GM19023 (cell line): ENCODE measurements at regions not wholly inside any gene's neighbourhood (a gene's known extent, or its start where the extent isn't known, plus 50 kb on each side); places are given as distances from the start of the nearest gene placed in this dataset.
"Not testable (repeated sequence)": the region's sequence is repeated elsewhere in the genome, so short reads cannot be mapped to it uniquely, and the experiment has no call there.

Source experiments
- ATAC-seq: cut with Tn5 transposase; IDR thresholded peaks from one replicate; pipeline ENCODE4 v1.9.1; 2021; ENCODE audit warnings: mild to moderate bottlenecking, moderate library complexity; ENCODE audit not compliant: unreplicated experiment

DNA sequence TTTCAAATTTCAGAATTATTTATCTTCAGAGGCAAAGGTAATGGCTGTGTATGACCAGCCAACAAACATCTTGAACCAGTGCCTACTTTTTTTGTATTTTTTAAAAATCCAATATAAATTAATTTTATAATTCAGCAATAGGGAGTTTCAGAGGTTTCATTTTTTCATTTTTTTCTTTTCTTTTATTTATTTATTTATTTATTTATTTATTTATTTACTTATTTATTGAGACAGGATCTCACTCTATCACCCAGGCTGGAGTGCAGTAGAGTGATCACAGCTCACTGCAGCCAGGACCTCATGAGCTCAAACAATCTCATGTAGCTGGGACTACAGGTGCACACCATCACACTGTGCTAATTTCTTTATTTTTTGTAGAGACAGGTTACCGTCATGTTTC, 250.5 kb downstream of the TMEM47 start:
- ATAC-seq: no peak

DNA sequence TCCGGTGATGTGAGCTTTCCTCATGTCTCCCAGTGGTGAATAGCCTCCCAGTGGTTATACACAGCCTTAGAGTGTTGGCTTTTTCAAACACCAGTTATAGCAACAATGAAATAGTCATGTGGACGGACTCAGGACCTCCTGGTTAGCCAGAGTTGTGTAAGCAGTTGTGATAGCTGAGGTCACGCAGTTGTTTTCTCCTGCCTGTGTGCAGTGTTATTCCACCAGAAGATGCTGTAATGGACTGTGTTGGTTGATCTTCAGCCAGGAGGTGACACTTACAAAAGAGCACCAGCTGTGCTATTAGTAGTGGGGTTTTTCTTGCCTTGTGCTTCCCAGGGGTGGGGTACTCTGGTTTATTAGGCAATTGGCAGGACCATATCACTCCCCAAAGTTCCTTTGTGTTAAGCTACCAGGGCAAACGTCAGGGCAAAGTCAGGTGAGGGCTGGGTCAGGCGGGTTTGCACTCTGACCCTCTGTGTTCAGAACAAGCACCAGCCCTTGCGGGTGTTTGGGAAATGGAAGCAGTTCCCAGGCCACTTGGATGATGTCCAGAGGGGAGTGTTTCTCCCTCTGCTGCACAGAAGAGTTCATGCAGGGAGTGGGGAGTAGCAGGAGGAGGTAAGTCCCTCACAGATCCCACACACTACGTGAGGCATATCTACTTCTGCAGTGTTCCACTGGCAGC, 252.6 kb downstream of the TMEM47 start:
- ATAC-seq: no peak

DNA sequence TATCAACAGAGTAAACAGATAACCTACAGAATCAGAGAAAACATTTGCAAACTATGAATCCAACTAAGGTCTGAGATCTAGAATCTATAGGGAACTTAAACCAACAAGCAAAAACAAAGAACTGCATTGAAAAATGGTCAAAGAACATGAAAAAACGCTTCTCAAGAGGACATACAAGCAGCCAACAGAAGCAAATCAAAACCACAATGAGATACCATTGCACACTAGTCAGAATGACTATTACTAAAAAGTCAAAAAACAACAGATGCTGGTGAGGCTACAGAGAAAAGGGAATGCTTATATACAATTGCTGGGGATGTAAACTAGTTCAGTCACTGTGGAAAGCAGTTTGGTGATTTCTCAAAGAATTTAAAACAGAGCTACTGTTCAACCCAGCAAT, 255.7 kb downstream of the TMEM47 start:
- ATAC-seq: no peak

DNA sequence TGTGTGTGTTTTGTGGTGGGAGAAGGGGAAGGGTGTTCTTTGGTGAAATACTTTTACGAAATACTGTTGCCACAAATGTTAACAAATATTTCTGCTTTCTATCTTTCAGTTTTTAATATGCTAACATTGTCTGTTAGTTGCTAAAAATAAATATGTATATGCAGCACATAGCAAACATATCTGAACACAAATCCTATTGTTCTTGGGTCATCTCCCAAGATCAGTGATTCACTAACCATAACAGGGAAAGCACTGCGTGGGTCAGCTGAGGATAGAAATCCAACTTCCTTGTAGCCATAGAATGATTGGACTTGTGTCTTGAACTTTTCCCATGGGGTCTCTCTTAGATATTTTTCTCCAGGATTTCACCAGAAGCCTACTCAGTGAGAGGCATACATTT, 250.3 kb upstream of the FAM47A start:
- ATAC-seq: no peak

DNA sequence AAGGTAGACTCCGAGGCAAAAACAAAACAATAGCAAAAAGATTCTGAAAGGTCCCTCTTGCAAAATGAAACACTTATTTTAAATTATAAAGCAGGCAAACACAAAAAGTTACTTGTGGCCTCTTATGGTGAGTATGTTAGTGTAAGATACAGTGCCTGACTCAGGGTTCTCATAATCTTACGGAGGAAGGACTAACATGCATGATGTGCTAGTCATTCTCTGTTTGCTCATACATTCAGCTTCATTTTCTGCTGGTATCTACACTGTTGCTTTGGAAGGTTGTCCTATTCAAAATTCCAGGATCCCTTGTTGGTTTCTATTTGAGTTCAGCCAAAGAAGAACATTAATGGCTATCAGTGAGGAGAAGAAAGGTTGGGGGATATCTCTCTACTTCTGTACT, 249.1 kb upstream of the FAM47A start:
- no peak for ATAC-seq

DNA sequence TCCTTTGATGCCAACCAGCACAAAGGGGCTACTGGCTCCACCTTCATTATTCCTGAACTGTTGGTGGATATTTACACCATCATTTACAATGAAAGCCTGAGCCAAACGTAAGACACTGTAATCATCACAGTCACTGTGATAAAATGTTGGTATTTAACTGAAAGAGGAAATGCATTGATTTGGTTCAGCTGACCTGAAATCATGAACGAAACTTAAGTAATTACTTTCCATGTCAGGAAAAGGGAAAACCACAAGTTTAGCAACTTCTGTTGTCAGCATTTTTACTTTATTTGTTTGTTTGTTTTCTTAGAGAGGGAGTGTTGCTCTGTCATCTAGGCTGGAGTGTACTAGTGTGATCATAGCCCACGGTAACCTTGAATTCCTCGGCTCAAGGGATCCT, 247.8 kb upstream of the FAM47A start:
- ATAC-seq: no peak

DNA sequence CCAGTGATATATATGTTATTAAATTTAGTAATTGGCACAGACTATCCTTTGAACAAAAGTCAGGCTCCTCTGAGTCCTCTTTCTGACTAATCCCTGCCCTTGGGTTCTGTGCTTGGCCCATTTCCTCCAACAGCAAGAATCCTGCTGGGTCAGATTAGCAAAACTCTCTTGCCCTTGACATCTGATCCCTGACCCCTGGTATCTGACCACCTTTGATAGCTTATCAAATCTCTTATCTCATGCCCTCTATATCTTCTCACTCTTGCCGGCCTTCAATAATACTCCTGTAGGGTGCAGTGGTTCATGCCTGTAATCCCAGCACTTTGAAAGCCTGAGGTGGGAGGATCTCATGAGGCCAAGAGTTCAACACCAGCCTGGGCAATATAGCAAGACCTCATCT, 245.5 kb upstream of the FAM47A start:
- ATAC-seq: no peak

DNA sequence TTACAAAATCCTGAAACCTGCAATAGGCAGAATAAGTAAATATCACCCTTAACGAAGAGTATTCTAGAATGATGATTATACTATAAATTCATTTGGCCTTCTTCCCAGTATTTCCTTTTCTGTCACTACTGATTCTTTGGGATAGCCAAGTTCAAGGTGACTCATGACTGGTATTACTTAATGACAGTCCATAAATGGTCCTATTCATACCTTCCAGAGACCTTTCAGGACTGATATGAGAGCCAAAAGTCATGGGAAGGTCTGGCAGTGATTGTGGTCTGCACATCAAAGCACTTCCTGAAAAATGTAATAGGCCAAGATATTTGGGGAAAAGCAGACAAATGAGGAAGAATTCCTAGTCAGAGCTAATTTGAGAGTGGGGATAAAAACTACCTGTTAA, 239.6 kb upstream of the FAM47A start:
- no peak for ATAC-seq

DNA sequence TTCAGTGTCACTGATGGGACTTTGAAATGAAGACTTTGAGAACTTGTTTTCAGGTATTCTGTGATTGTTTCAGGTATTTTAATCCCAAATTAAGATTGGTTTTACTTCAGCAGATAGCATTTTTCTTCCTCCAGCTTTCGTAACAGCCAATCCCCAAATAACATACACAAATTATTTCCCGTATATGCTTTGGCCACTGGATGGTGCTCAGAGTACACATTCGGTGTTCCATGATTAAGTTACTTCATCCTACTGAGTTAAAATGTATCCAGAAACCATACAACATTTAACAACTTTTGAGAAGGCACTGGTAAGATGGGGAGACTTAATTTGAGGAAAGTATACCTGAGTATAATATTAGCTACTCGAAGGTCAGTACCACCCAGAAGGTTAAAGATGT, 233.4 kb upstream of the FAM47A start:
- no peak for ATAC-seq

DNA sequence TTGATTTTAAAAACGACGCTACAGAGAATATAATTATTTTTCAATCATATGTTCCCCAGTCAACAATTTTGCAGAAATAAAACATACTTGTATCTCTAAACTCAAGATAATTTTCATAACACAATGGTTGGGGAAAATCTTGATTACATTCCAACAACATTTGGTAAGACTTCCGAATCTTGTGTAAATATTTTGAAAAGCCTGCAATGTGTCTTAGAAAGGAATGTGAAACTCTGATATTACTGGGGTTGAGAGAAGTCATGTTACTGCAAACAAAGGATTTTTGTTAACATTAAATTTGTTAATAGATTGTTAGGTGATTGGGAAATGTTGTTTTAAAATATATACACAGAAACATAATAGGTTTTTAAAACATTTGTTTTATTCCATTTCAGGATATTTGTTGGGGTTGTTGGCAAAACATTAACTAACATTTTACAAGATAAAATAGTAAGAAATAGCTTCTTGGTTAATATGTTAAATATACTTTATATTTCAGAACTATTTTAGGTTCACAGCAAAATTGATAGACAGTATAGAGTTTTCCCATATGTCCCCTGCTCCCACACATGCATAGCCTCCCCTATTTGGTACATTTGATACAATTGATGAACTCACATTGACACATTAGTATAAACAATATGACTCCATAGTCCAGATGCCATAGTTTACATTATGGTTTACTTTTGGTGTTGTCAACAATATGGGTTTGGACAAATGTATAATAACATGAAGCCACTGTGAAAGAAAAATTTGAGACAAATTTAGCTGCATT, 218.6 kb upstream of the FAM47A start:
- ATAC-seq: no peak

DNA sequence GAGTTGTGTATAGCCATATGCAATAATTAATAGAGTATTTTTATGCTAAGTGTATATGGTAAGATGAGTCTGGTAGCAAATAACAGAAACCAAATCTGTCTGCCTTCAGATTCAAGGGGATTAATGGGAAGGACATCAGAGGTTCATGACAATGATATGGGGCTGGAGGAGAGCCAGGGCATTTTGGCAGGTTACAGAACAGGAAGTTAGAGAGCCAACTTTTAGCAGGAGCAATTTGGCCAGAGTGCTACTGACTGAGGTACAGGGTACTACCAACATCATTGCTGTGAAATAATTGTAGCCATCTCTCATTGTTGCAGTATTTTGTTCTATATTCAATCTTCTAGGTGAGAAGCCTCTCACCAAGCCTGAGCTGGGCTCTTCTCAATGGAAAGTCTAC, 210.9 kb upstream of the FAM47A start:
- no peak for ATAC-seq

DNA sequence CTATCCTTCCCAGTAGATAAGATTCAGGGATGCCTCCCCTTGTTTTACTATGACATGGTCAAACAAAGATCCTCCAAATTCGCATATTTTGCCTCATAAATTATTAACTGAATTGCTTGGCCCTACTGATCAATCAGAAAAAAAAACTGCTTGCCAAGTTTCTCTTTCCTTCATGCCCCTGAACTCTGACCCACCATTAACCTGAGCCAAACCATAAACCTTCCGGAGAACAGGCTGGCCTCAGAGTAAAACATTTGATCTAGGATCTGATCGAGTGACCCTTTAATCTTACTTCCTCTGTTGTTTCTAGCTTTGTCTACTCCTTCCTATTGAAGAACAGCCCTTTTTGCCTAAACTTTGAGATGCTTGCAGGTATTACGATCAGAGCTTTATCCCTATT, 209.7 kb upstream of the FAM47A start:
- no peak for ATAC-seq

DNA sequence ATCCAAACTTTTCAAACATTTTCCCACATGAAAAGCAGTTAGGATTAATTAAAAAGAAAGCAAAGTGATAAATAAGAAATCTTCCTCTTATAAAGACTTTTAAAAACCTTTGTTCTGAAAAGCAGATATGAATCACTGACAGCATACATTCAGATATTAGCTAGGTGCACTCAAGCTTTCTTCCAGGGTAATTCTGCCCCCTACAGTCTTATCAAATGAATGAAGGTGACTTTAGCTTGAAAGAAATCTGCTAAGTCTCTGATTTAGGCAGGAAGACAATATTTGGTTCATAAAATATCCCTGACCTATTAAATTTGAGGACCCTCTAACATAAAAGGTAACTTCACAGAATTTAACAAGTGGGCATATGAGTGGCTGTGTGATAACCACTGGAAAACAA, 209.1 kb upstream of the FAM47A start:
- ATAC-seq: no peak

DNA sequence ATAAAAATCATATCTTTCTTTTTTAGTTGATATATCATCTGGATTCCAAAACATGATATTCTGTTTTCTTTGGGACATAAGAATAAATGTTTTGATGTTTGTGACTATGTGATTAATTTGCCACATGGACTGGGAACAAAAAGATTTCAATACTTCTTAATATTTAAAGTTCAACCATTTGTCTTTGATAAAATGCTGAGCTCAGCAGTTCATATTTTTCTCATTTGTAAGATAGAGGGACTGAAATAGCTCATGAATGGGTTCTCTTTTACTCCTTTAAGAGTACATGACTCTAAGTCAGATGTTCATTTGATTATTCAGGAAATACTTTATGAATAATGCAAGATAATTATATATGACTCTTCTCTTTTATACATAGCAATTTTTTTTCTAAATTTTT, 205.9 kb upstream of the FAM47A start:
- no peak for ATAC-seq

DNA sequence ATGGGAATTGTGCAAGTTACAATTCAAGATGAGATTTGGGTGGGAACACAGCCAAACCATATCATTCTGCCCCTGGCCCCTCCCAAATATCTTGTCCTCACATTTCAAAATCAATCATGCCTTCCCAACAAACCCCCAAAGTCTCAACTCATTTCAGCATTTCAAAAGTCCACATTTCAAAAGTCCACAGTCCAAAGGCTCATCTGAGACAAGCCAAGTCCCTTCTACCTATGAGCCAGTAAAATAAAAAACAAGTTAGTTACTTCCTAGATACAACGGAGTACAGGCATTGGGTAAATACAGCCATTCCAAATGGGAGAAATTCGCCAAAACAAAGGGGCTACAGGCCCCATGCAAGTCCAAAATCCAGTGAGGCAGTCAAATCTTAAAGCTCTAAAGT, 203.3 kb upstream of the FAM47A start:
- ATAC-seq: not testable (repeated sequence)

DNA sequence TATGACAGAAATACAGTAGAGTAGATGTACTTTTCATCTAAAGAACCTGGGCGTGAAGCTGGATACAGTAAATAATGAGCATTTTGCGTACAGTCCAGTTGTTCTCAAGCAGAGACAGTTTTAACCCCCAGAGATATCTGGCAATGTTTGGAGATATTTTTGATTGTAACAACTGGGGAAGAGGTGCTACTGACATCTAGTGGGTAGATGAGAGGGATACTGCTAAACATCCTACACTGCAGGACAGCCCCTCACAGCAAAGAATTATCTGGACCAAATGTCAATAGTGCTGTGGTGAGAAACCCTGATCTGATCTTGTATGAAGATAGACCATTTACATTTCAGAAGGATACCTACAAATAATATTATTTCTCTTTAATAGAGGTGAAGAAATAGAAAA, 200.2 kb upstream of the FAM47A start:
- ATAC-seq: no peak

DNA sequence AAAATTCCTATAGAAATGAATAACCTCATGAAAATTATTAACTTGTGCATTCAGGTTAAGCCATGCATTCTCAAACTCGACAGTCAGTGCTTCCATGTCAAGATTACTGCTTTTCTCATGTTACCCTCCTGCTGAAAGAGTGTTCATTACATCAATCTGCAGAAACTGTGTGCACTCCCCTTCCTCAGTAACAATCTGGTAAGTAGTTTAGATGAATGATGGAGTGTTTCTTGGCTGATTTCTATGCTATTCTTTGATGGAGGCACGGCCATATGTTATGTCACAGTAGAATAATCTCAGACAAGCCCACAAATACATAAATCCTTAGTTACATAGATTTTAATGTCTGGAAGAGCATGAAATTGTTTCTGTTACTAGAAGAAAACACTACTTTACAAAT, 193.3 kb upstream of the FAM47A start:
- no peak for ATAC-seq

DNA sequence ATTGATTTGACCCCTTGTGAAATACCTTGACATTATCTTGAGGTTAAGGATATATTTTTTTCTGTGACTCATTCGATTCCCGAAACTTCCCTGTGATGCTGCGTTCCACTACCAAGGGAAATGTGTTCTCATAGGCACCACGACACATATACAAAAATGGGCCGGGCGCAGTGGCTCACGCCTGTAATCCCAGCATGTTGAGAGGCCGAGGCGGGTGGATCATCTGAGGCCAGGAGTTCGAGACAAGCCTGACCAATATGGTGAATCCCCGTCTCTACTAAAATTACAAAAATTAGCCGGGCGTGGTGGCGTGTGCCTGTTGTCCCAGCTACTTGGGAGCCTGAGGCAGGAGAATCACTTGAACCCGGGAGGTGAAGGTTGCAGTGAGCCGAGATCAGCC, 188.3 kb upstream of the FAM47A start:
- ATAC-seq: not testable (repeated sequence)

DNA sequence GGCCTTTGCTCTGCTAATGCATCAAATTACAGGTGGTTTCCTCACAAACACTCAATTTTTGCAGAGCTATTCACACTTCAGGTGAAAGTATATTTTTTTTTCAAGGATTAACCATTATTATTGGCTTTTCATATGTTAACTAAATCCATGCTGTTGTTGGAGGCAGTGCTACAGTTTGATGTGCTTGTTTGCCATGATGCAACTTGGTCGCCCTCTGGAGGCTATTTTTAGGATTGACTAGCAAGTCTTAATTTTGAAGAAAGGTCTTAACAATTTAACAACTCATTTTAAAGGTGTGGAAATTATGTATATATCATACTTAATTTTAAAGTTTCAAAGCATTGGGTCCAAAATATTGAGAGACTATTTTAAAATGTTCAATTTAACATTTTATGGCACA, 168.8 kb upstream of the FAM47A start:
- peak; percentile 50 for ATAC-seq

DNA sequence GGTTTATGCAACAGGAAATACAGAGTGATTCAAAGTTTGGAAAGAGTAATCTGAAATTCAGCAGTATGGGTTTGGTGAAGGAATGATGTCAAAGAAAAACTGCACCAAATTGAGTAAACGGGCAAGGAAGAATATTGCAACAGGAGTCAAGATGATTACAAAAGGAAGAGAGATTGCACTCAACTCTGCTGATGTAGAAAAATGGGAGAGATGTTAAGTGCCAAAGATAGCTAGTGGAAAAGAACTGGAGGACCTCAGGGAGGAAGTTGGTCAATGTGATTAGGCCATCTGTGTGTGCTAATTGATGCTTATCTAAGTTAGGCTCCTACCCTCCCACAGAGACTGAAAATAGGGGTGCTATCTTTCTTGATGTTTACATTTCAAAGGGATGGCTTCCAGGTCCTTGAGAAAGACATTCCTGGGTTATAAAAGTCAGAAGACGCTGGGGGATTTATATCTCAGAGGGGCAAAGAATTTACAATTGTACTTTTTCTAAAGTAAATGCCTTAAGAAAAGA, 167.4 kb upstream of the FAM47A start:
- ATAC-seq: no peak

DNA sequence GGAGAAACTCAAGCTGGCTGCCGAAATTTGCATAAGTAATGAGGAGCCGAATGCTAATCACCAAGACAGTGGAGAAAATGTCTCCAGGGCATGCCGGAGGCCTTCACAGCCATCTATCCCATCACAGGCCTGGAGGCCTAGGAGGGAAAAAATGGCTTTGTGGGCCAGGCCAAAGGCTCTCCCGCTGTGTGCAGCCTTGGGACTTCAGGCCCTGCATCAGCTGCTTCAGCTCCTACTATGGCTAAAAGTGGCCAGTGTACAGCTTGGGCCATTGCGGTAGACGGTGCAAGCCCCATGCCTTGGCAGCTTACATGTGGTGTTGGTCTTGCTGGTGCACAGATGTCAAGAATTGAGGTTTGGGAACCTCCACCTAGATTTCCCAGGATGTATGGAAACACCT, 162.6 kb upstream of the FAM47A start:
- no peak for ATAC-seq

DNA sequence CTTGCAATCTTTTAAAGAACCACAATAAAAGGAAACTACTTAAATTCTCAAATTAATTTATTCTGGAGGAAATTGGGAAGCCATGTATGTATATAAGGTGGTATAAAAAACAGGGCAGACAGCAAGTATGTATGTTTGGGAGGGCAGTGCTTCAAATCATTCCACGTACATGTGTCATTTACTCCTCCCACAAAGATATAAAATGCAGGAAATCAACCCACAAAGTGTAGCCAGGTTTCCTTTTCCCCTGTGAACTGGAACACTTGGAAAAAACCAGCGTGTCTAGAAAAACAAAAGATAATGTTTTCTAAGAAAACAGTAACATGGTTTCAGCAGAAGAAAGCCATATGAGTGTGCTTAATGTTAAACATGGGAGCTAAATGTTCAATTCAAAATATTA, 156.7 kb upstream of the FAM47A start:
- no peak for ATAC-seq
